Neural progenitor cell (in vitro differentiated cells): ENCODE measurements at regions not wholly inside any gene's neighbourhood (a gene's known extent, or its start where the extent isn't known, plus 50 kb on each side); places are given as distances from the start of the nearest gene placed in this dataset.

Source experiments
- DNase-seq: peaks from one replicate; pipeline ENCODE4 v3.0.0-alpha.2; 2016; ENCODE audit warnings: low spot score
- H2AFZ ChIP-seq: fragments of 200-600 bp; sonication (generic); replicated peaks from 2 replicates; pipeline ENCODE4 v1.6.1; 2016; ENCODE audit warnings: antibody characterized with exemption
- H3F3A ChIP-seq: fragments of 200-600 bp; sonication (generic); 2 replicates; pipeline ENCODE4 v1.6.1; 2016; ENCODE audit warnings: antibody characterized with exemption, low read depth
- H3K27ac ChIP-seq: fragments of 200-600 bp; sonication (generic); 2 replicates; pipeline ENCODE4 v1.5.1; 2016; ENCODE audit warnings: mild to moderate bottlenecking
- H3K27me3 ChIP-seq: fragments of 200-600 bp; sonication (generic); 2 replicates; pipeline ENCODE4 v1.6.1; 2016; ENCODE audit warnings: mild to moderate bottlenecking, moderate library complexity
- H3K36me3 ChIP-seq: fragments of 200-600 bp; sonication (generic); 2 replicates; pipeline ENCODE4 v1.5.1; 2016
- H3K4me1 ChIP-seq: fragments of 200-600 bp; sonication (generic); 2 replicates; pipeline ENCODE4 v1.6.1; 2016; ENCODE audit warnings: mixed run types
- H3K4me2 ChIP-seq: fragments of 200-600 bp; sonication (generic); 2 replicates; pipeline ENCODE4 v1.6.1; 2016
- H3K4me3 ChIP-seq: fragments of 200-600 bp; sonication (generic); 2 replicates; pipeline ENCODE4 v1.5.1; 2016
- H3K79me2 ChIP-seq: fragments of 200-600 bp; sonication (generic); 2 replicates; pipeline ENCODE4 v1.6.1; 2016; ENCODE audit warnings: low read depth
- H3K9ac ChIP-seq: fragments of 200-600 bp; sonication (generic); 2 replicates; pipeline ENCODE4 v1.6.1; 2016
- H3K9me3 ChIP-seq: fragments of 200-600 bp; sonication (generic); 2 replicates; pipeline ENCODE4 v1.5.1; 2016; ENCODE audit warnings: low read depth
- H4K20me1 ChIP-seq: fragments of 200-600 bp; sonication (generic); 2 replicates; pipeline ENCODE4 v1.6.1; 2016; ENCODE audit warnings: low read depth
- H3K27ac Mint-ChIP-seq: 3 replicates; pipeline ENCODE4 v1.8.0; 2021; ENCODE audit warnings: mixed read lengths
- H3K27me3 Mint-ChIP-seq: 2 replicates; pipeline ENCODE4 v1.8.0; 2022; ENCODE audit warnings: low read depth, mild to moderate bottlenecking, inconsistent platforms, moderate library complexity, mixed read lengths; ENCODE audit not compliant: insufficient read depth
- H3K36me3 Mint-ChIP-seq: 3 replicates; pipeline ENCODE4 v1.8.0; 2021; ENCODE audit warnings: mixed read lengths
- H3K4me1 Mint-ChIP-seq: 3 replicates; pipeline ENCODE4 v1.8.0; 2021; ENCODE audit warnings: mixed read lengths
- H3K4me3 Mint-ChIP-seq: 3 replicates; pipeline ENCODE4 v1.8.0; 2021; ENCODE audit warnings: mild to moderate bottlenecking, moderate library complexity, mixed read lengths
- H3K9me3 Mint-ChIP-seq: 3 replicates; pipeline ENCODE4 v1.8.0; 2020; ENCODE audit warnings: mixed read lengths
- EZH2 ChIP-seq: fragments of 200-600 bp; sonication (generic); IDR thresholded peaks from 2 replicates; pipeline ENCODE4 v1.6.1; 2017; ENCODE audit warnings: antibody characterized with exemption, mild to moderate bottlenecking, moderate library complexity
- EZH2phosphoT487 ChIP-seq: fragments of 200-600 bp; sonication (generic); IDR thresholded peaks from 2 replicates; pipeline ENCODE4 v1.6.1; 2017; ENCODE audit warnings: antibody characterized with exemption
- TF ChIP-seq, protein P1 (sequence below): fragments of 200-600 bp; sonication (generic); IDR thresholded peaks from 2 replicates; pipeline ENCODE4 v1.5.1; 2017; ENCODE audit warnings: antibody characterized with exemption, mild to moderate bottlenecking

DNA sequence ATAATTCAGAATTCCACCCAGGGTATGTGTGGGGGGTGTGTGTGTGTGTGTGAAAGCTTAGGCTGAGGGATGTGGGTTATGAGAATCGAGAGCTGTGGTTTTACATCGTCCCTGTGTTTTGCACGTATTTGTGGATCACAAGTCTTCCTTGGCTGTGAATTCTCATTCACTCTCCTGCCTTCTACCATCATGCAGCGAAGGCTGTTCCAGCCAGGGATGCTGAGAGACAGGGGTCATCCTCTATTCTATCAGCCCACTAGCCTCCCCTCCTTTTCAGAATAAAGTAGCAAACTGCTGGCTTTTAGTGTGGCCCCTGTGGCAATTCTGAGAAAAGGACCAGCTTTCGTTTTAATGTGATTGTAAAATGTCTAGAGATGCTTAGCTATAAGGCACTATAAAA is 460.6 kb upstream of the NR2F2 start:
- H3K4me3 ChIP-seq = no peak overlapping the region
- no peaks in the 10 kb centered on the region for H3K9me3 ChIP-seq
- H4K20me1 ChIP-seq = no peaks in the 10 kb centered on the region
- no peaks in the 10 kb centered on the region for H3K79me2 ChIP-seq
- no peak overlapping the region for H3K27ac Mint-ChIP-seq
- H3K27ac ChIP-seq = no peak overlapping the region
- H3K4me1 ChIP-seq = peaks cover 21% of the 10 kb centered on the region
- no peak for DNase-seq
- H3K4me1 Mint-ChIP-seq = peaks cover 20% of the 10 kb centered on the region
- no peak overlapping the region for H3K9ac ChIP-seq
- H3F3A ChIP-seq = peaks cover 8% of the 10 kb centered on the region
- H2AFZ ChIP-seq = peak overlapping the region; percentile 45
- H3K36me3 ChIP-seq = no peaks in the 10 kb centered on the region
- TF ChIP-seq EZH2phosphoT487 (no peak), EZH2 (no peak)
- TF ChIP-seq, protein P1, sequence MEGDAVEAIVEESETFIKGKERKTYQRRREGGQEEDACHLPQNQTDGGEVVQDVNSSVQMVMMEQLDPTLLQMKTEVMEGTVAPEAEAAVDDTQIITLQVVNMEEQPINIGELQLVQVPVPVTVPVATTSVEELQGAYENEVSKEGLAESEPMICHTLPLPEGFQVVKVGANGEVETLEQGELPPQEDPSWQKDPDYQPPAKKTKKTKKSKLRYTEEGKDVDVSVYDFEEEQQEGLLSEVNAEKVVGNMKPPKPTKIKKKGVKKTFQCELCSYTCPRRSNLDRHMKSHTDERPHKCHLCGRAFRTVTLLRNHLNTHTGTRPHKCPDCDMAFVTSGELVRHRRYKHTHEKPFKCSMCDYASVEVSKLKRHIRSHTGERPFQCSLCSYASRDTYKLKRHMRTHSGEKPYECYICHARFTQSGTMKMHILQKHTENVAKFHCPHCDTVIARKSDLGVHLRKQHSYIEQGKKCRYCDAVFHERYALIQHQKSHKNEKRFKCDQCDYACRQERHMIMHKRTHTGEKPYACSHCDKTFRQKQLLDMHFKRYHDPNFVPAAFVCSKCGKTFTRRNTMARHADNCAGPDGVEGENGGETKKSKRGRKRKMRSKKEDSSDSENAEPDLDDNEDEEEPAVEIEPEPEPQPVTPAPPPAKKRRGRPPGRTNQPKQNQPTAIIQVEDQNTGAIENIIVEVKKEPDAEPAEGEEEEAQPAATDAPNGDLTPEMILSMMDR = no peak
- H3K27me3 ChIP-seq = no peaks in the 10 kb centered on the region
- H3K27me3 Mint-ChIP-seq = peaks cover 2% of the 10 kb centered on the region
- no peaks in the 10 kb centered on the region for H3K9me3 Mint-ChIP-seq
- no peaks in the 10 kb centered on the region for H3K36me3 Mint-ChIP-seq
- H3K4me2 ChIP-seq = no peak overlapping the region
- no peak overlapping the region for H3K4me3 Mint-ChIP-seq

DNA sequence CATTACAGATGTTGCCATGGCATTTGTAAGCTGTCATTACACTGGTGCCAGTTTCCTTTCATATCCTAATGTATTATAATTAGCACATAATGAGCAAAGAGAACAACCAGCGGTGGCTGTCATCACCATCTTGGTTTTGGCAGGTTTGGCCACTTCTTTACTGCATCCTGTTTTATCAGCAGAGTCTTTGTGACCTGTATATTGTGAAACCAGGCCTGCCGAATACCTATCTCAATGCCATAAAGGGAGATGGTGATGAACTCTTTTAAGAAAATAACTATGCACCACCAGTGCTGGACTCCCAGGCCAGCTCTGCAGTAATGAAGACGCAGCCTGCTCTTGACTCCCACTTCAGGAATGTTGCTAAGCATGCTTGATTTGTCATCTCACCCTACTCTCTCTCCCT is 458.1 kb upstream of the NR2F2 start:
- no peaks in the 10 kb centered on the region for H3K79me2 ChIP-seq
- no peak overlapping the region for H3K27ac ChIP-seq
- no peak overlapping the region for H2AFZ ChIP-seq
- Mint-ChIP-seq H3K27me3 (peaks cover 2% of the 10 kb centered on the region), H3K4me3 (no peak overlapping the region), H3K36me3 (no peaks in the 10 kb centered on the region), H3K9me3 (peaks cover 2% of the 10 kb centered on the region), H3K27ac (no peak overlapping the region), H3K4me1 (peaks cover 31% of the 10 kb centered on the region)
- H4K20me1 ChIP-seq = no peaks in the 10 kb centered on the region
- H3F3A ChIP-seq = peaks cover 8% of the 10 kb centered on the region
- DNase-seq = no peak
- H3K4me1 ChIP-seq = peaks cover 26% of the 10 kb centered on the region
- TF ChIP-seq EZH2phosphoT487 (no peak), EZH2 (no peak)
- TF ChIP-seq, protein P1 = no peak
- no peaks in the 10 kb centered on the region for H3K9me3 ChIP-seq
- H3K36me3 ChIP-seq = no peaks in the 10 kb centered on the region
- H3K4me2 ChIP-seq = no peak overlapping the region
- H3K27me3 ChIP-seq = no peaks in the 10 kb centered on the region
- H3K9ac ChIP-seq = no peak overlapping the region
- no peak overlapping the region for H3K4me3 ChIP-seq

DNA sequence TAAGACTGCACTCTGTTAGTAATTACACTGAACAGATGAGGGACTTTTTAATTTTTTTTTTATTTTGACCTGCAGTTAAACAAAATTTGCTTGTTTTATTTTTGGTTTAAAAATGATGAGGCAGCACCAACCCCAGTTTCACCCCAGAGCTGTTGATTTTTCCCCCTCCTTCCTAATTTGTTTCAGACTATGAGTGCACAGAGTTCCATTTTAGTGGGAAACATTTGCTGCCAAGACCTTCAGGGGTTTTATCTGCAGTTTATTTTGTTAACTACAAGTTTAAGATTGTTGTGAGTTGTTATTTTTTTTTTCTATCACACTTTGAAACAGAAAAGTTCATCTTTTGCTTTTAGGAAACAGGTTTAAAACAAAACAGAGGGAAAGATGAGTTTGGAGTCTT is 455.9 kb upstream of the NR2F2 start:
- Histone ChIP-seq H3K27me3 (no peaks in the 10 kb centered on the region), H4K20me1 (no peaks in the 10 kb centered on the region), H3F3A (peaks cover 7% of the 10 kb centered on the region), H3K9me3 (no peaks in the 10 kb centered on the region), H3K36me3 (no peaks in the 10 kb centered on the region), H3K9ac (no peak overlapping the region), H3K4me1 (peaks cover 15% of the 10 kb centered on the region), H3K4me3 (no peak overlapping the region), H2AFZ (peak overlapping the region; percentile 22), H3K27ac (no peak overlapping the region), H3K4me2 (no peak overlapping the region), H3K79me2 (no peaks in the 10 kb centered on the region)
- Mint-ChIP-seq H3K4me3 (no peak overlapping the region), H3K9me3 (peaks cover 2% of the 10 kb centered on the region), H3K36me3 (no peaks in the 10 kb centered on the region), H3K27ac (peak overlapping the region; percentile 80), H3K27me3 (peaks cover 2% of the 10 kb centered on the region), H3K4me1 (peaks cover 33% of the 10 kb centered on the region)
- DNase-seq = no peak
- no peak for TF ChIP-seq EZH2
- TF ChIP-seq, protein P1 = no peak
- no peak for TF ChIP-seq EZH2phosphoT487
